ENCODE measurements at regions not wholly inside any gene's neighbourhood (a gene's known extent, or its start where the extent isn't known, plus 50 kb on each side); places are given as distances from the start of the nearest gene placed in this dataset.

DNA sequence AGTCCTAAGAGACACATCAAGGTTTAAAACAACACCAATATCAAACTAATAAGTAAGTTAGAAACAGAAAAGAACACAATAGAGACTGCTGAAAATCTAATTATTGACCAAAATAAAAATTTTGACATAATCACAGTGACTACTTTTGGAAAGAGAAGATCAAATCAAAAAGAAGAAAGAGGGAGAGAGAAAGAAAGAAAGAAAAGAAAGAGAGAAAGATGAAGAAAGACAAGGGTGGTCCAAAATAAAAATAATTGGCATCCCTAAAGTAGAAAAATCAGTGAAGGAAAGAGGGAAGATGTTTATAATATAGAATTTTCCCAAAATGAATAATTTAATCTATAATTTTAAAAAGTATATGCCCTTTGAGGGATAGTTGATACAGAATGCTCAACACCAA is 118.8 kb upstream of the VIPR2 start:
- DNase-seq (ENCODE audit: low read depth in 2 of 2), result no peak

DNA sequence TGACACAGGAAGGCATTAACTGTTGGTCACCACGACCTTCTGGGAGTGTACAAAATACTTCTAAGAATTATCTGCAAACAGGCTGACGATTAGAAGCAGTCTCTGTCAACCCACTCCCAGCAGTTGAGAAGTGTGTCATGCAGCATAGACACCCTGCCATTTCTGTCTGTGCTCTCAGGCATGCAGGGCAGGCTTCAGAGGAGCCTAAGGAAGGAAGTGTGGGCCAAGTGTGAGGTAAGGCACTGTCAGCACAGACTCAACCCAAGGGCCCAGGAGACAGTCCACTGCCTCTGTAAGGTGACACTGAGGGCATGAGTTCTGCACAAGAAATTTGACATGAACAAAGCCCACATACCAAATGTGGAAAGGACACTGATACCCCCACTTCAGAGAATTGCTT is 109.0 kb upstream of the VIPR2 start:
- DNase-seq (ENCODE audit: low read depth in 2 of 2), result no peak

DNA sequence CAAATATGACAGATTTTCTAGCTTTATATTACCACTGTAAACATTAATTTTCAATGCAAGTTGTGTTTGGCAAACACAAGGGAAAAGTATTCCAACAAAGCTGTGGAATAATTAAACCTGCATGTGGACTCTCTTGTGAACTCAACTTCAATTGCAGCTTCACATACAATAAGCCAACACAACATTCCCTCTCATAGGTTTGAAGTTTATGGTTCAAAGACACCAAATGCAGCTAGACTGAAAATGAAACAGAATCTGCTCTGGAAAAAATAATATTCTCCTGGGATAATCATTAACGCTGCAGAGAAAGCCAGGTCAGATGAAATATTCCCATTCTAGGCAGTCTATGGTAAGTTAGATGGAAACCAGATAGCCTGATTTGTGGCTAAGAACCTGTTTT is 105.8 kb upstream of the VIPR2 start:
- no peak for DNase-seq (ENCODE audit: low read depth in 2 of 2)

DNA sequence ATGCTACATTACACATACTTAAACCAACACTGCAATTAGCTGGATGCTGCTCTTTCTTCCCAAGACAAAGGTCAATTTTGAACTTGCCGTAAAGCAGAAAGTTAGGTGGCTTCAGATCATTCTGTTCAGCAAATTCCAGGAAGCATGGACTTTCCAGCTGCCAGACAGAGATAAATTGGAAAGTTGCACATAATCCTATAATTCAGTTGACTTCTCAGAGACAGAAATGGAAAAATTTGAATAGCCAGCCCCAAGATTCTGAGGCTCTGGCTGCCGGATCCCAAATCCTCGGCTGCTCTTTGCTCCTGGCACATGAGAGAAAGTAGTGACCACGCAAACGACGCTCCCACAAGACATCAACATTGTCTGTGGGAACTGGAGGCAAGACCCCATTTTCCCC is 105.0 kb upstream of the VIPR2 start:
- no peak for DNase-seq (ENCODE audit: low read depth in 2 of 2)

GRCh38 chr7:159247910-159248309 is 103.2 kb upstream of the VIPR2 start:
- DNase-seq (ENCODE audit: low read depth in 2 of 2), result no peak

DNA sequence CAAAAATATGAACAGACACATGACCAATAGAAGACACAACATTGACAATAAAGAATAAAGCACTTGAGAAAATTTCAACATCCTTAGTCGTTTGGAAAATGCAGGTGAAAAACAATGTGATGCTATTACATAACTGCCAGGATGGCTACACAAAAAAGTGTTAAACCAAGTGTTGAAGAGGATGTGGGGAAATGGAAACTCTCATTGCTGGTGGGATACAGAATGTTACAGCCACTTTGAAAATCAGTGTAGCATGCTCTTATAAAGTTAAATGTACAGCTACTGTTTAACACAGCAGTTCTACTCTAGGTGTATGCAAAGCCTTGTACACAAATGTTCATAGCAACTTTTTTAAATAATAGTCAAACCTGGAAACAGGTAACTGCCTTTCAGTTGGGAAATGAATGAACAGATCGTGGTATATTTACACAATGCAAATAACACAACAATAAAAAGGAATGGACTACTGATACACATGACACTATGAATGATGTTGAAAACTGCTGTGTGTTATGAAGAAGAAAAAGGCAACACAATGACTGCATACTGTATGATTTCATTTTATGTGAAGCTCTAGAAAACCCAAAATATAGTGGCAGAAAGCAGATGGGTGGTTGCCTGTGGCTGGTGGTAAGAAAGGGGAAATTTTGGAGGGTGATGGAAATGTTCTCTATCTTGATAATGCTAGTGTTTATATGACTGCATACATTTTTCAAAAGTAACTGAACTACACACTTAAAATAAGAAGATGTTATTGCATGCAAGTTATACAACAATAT is 102.2 kb upstream of the VIPR2 start:
- no peak for DNase-seq (ENCODE audit: low read depth in 2 of 2)

GRCh38 chr7:159240962-159241361 is 96.3 kb upstream of the VIPR2 start:
- DNase-seq (ENCODE audit: low read depth in 2 of 2), result no peak

GRCh38 chr7:159239028-159239427 is 94.4 kb upstream of the VIPR2 start:
- no peak for DNase-seq (ENCODE audit: low read depth in 2 of 2)

- DNase-seq (ENCODE audit: low read depth in 2 of 2), result no peak
These were observed 93.9 kb upstream of the VIPR2 start for GRCh38 chr7:159238541-159238940.

DNA sequence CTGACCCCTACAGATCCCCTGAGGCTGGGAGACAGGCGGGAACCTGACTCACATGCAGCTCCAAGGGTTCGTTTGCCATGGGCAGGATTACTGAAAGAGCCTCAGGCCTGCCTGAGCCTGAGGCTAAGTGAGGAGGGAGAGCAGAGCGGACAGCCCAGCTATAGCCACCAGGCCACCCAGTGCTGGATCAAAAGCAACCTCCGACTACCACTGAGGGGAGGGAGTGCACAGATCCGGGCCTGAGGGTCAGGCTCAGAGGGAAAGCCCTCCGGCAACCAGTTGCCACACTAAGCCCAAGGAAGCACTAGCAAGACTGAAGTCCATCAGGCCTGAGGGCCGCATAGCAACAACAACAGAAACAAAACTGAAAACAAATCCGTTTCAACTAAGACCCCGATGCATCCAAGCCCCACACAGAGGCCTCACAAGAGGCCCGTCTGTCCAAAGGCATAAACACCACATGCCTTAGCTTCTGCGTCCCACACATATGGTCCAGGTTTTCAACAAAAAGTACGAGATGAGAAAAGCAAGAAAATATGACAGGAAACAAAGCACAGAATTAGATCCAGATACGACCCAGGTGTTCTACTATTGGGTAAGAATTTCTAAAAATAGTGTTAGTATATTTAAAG is 92.5 kb upstream of the VIPR2 start:
- DNase-seq (ENCODE audit: low read depth in 2 of 2), result no peak

- DNase-seq (ENCODE audit: low read depth in 2 of 2), result no peak
These were observed 86.3 kb upstream of the VIPR2 start for GRCh38 chr7:159231017-159231416.

GRCh38 chr7:159229683-159230475 is 85.2 kb upstream of the VIPR2 start:
- DNase-seq (ENCODE audit: low read depth in 2 of 2), result no peak

GRCh38 chr7:159227433-159227832 is 82.8 kb upstream of the VIPR2 start:
- DNase-seq (ENCODE audit: low read depth in 2 of 2), result no peak

DNA sequence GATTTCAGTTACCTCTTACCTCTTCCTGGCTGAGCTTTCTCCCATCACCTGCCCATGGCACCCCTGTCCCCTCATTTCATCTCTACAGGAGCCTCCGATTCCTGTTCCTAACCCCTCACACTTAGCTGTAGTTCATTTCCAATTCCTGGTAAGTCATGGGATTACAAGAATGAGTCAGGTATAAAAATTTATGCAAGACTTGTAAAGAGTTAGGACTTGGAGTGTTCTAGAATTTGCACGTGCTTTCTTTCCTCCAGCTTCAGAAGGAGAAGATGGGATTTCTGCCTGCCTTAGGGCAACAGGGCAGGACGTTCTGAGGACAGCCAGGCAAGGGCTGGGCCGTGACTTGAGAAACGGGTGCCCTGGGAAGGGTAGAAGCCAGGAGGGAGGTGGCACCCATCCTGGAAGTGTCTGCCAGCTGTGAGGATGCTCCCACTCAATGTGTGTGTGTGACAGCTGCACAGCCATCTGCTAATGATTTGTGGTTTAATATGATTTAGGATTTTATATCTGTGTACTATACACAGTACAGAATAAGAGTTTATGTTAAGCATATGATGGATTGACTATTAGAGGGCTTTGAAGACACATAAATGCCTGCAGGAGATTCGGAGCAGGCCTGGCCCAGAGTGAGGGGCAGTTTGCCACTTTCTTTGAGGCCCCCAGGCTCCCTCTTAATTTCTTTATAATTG is 81.5 kb upstream of the VIPR2 start:
- DNase-seq (ENCODE audit: low read depth in 2 of 2), result no peak

GRCh38 chr7:159218607-159219006 is 73.9 kb upstream of the VIPR2 start:
- DNase-seq (ENCODE audit: low read depth in 2 of 2), result no peak

- DNase-seq (ENCODE audit: low read depth in 2 of 2), result no peak
These were observed 73.5 kb upstream of the VIPR2 start for GRCh38 chr7:159218170-159218569.

DNA sequence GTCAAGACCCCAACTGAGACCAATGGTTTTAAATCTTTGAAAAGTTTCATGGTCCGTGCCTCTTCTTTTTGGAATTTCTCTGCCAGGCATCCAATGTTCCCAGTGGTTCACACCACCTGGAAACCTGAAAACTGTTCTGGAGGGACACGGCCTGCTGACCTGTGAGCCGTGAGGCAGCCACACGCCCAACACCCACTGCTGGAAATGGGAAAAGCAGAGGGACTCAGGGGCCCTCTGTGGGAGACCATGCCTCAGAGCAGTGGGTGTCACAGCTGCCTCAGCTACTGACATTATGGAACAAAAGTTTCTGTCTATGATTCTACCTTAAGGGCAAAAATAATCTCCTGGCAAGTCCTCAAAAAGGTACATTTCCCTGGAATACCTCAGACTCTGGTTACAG is 70.4 kb upstream of the VIPR2 start:
- DNase-seq (ENCODE audit: low read depth in 2 of 2), result no peak

GRCh38 chr7:159213253-159213652 is 68.6 kb upstream of the VIPR2 start:
- DNase-seq (ENCODE audit: low read depth in 2 of 2), result no peak

GRCh38 chr7:159212226-159212625 is 67.6 kb upstream of the VIPR2 start:
- DNase-seq (ENCODE audit: low read depth in 2 of 2), result no peak

- no peak for DNase-seq (ENCODE audit: low read depth in 2 of 2)
These were observed 67.0 kb upstream of the VIPR2 start for GRCh38 chr7:159211540-159212182.

DNA sequence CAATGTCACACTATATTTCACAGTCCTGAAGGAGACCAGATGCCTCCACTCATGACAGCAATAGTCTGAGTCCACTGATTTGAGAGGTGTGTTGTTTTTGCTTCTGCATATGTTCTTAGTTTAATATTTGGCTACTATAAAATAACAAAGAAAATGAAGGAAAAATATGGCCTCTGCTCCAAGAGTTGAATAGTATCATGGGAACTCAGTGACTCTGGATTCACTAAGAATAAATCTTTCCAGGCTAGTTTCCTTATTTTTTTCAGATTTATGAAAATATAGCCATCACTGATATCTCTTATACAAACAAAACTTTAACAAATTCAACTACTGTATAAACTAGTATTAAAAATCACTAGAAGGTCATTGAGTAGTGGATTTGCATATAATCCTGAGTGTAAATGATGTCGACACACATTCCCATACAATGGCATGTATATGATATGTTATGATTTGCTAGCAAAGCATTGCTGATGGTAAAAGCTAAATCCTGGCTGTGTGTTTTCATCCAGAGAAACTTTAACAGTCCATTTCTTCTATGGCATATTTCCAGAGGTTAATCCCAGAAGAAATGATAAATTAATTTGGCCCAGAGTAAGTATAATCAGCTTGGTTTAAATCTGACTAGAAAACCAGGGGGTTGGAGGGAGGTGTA is 66.0 kb upstream of the VIPR2 start:
- DNase-seq (ENCODE audit: low read depth in 2 of 2), result no peak
